HG02885 (cell line): ENCODE measurements at regions not wholly inside any gene's neighbourhood (a gene's known extent, or its start where the extent isn't known, plus 50 kb on each side); places are given as distances from the start of the nearest gene placed in this dataset.

ENCODE experiments used
- ATAC-seq: cut with Tn5 transposase; IDR thresholded peaks from one replicate; pipeline ENCODE4 v1.9.1; 2021; ENCODE audit warnings: mild to moderate bottlenecking; ENCODE audit not compliant: unreplicated experiment, poor library complexity

DNA sequence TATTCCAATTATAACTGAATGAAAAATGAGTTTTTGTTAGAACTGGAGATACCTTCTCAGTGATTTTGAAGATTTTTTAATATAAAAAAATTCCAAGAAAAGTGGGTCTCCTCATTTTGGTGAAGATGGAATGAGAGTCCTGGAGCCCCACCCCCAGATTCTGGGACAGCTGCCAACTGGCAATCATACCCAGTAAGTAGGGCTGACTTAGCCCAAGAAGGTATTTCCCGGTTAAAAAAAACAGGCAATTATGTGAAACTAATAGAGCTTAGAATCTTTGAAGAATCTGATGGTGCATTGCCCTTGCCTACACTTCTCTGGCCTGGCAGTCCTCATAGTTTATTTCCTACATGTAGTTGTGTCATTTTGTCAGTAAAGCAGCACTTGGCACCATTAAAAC lies 52.8 kb upstream of the VWDE start:
- no peak for ATAC-seq

DNA sequence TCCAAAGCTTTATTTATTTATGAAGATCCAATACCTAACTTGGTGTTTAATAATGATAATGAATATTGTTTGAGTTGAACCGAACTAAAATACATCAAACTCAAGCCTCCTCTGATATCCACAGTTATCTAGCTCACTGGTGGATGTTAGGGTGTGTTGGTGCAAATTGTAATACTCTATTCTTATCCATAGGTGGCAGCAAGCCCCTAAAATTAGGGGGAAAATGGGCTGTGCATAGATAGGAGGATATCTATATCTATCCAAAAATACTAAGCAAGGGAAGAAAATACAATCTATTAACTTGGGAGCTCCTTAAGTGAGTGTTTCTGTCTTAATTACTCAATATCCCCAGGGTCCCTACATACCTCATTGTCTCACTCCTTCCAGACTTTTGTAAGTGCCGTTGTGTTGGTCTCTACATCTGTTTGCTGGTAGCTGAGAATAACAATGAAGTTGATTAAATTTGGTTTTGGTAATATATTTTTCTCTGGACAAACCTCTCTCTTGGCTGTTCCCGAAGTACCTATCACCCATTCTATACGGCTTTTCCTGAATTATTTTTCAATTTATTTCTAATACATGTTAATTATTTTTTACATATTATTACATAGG lies 55.0 kb upstream of the VWDE start:
- peak; percentile 98 for ATAC-seq

DNA sequence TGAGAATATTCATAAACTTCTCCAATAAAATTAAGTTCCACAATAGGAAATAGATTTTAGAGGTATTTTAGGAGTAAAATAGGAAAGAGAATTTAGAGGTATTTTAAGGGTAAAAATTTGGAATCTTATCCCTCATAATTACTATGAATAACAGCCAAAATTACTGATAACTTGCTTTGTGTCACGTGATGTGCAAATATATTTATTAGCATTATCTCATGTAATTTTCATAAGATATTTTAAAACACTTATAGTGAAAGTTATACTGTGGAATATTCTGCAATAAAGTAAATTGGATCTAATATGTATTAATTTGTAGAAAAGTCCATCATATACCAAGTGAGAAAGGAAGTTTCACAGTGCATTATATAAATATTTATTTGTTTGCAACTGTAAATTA lies 64.2 kb upstream of the VWDE start:
- ATAC-seq, result no peak

DNA sequence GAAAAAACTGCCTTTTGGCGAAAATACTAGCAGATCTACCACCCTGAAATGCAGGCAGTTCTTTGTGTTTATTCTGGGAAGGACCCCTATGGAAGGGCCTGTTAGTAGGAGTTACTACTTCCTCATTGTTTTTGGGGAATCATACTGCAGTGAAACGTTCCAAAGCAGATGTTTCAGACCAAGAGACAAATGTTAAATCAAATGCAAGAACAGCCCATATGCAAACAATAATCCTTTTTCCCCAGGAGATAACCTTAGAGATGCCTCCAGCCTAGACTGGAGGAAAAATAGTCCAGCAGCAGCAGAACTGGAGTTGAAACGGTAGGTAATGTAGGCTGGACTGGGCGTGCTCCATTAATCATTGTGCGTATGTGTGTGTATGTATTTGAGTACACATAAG lies 65.9 kb upstream of the VWDE start:
- ATAC-seq, result no peak

DNA sequence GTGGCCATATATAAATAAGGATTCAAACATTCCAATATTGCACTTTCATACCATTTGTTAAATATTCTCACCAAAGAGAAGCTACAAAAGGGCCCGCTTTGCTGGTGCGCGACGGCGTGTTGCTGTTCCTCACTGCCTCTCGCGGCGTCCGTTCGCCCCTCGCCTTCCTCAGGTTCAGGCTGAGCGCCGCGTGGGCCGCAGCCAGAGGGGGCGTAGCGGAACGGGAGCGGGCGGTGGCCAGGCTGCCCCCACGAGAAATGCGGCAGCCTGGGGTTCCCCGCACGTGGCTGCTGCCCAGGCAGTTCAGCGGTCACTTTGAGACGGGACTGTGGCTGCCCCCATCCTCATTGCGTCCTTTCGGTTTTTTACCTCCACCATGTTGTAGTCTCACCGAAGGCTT lies 67.3 kb upstream of the VWDE start:
- no peak for ATAC-seq

DNA sequence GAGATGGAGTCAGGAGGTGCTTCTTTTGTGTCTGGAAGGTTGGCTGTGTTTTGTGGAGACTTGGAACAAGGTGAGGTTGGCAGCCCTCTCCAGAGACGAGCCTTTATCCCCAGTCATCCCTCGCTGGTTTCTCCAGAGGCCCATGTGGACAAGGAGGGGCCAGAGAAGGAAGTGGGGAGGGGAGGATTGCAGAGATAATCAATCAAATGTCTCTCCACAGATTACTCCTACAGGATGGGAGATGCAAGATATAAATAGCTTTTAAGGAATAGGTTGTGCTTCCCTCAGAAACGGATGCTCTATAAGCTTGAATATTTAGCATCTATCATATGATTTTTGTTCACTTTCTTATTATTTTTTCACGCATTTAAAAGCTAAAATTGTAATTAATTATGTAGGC lies 70.4 kb upstream of the VWDE start:
- ATAC-seq, result no peak

DNA sequence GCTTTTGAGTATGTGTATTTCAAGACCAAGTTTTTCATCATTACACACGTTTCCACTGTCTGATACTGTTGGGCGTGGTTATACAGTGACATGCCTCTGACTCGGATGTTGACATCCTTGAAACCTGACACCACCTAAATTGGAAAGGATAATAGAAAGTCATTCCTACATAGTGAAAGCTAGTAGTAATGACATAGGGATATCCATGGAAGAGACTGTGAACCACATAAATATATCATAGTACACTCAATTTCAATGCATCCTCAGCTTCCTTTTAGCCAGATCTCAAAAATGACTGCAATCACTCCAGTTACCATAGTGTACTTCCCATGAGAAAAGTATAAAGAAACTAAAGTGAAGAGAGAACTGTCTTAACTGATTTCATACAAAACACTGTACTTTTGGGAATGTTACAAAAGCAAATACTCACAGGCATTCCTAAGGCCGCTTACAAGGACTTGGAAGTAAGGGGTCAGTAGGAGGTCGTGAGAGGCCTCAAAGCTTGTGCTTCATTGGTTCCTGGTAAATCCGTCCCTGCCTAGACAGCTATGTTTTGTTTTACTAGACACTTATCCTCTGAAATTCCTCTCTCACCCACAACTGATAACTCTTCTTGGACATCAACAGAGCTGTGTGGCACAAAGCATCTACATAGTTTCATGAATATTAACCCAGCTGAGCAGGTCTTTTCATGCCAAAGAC lies 71.8 kb upstream of the VWDE start:
- ATAC-seq, result no peak

DNA sequence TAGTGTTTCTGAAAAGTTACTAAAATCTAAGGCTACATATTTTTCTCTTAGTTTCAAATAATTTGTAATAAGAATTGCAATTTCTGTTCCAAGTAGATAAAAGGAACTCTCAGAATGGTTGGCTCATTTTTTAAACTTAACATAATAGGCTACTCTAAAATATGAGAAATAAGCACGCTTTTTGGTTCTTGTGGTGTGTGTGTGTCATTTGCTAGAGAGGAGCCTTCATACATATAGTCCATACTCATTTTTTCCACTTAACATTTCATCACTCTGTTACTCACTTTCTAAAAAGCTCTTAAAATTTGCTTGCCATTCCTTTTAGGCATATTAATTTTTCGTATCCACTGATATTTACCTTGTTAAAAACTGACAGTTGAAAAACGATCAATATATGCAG lies 74.0 kb upstream of the VWDE start:
- ATAC-seq, result no peak

DNA sequence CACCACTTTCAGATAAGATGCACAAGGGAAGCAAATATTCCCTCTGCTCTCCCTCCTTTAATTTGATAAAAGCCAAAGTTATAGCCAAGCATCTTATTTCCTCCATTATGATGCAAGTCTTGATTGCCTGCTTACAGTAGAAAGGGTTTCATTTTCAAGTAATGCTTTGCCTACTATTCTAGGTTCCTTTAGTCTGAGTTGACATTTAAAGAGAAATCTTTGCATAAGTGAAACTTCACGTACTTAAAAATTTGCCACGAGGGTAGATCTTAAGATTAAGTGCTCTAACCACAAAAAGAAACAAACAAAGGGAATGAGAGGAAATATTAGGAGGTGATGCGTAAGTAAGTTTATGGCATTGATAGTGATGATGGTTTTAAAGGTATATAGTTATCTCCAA lies 78.1 kb upstream of the VWDE start:
- ATAC-seq, result peak; percentile 94

DNA sequence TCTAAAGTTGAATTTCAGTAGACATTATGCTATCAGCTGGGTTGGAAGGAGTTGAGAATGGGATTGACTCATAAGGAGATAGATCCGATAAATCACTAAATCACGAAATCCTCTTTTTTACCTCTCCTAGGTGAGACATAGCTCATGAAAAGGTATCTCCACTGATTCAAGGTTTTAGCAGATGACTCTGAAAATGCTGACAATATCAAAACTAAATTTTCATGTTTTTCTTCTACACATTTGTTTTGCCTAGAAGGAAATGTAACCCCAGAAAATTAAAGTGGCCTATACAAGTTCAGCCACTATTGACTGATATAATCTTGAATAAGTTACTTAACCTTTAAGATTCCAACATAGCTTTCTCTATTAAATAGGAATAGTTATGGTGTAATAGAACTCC lies 82.2 kb upstream of the VWDE start:
- ATAC-seq, result no peak

DNA sequence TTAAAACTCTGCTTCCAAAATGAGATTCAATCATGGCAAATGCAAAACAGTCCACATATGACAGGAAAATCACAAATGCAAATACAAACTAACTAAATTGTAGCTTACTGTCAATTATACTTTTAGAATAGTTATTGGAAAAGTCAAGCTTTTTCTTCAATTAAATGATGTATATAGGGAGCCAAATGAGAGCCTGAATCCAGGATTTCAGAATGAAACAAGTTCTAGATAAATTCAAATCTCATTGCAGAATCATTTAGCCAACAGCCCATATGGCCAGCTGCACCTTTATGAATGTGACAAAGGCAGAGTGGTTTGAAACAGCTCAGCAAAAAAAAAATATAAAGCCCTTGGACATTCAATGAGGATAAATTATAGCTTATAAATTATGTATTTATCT lies 82.2 kb upstream of the SCIN start:
- no peak for ATAC-seq

DNA sequence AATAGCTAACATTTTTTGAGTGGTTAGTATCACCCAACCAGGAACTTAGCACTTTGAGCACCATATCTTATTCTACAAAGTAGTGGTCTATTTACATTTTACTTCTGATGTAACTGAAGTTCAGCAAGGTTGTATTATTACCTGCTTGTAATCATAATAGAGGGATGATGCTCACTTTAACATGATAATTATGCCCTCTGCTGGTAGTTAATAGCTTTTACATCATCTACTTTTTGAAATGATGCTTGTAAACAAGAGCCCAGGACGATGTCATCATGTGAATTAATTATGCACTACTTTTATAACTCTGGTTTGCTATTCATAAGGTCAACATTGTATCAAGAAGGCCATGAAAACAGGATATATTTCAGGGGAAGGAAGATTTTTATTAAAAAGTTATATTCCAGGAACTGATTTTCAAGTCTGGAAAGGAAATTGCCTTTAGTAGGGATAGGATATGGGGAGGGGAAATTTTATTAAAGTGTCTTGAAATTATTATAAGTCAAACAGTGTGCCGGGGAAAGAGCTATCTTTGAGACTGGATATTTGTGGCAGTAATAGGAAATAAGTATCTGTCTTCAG lies 80.3 kb upstream of the SCIN start:
- peak; percentile 83 for ATAC-seq

DNA sequence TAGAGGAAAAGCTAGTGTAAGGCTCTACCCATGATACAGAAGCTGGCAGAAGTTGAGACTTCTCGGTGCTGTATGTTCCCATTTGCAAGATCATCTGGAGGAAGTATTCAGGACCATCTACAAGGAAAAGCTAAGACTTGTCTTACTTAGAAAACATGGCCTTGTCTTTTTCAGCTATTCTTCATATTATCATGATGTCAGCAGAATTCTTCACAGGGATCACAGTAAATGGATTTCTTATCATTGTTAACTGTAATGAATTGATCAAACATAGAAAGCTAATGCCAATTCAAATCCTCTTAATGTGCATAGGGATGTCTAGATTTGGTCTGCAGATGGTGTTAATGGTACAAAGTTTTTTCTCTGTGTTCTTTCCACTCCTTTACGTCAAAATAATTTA lies 79.6 kb upstream of the SCIN start:
- ATAC-seq, result no peak

DNA sequence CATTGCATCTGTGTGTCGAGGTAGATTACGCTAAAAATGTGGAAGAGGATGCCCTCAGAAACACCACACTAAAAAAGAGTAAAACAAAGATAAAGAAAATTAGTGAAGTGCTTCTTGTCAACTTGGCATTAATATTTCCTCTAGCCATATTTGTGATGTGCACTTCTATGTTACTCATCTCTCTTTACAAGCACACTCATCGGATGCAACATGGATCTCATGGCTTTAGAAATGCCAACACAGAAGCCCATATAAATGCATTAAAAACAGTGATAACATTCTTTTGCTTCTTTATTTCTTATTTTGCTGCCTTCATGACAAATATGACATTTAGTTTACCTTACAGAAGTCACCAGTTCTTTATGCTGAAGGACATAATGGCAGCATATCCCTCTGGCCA lies 79.0 kb upstream of the SCIN start:
- no peak for ATAC-seq

DNA sequence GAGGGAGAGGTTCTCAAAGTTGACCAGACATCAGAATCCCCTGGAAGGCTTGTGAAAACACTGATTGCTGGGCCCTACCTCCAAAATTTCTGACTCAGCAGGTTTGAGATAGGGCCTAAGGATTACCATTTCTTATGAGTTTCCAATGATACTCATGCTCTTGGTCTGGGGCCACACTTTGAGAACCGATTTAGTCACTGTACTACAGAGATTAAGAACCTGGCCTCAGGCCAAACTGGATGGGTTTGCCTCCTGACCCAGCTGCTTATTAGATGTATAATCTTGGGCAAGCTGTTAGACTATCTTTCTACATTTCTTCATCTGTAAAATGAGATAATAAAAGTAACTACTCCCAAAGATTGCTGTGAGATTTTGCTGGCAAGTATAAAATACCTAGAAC lies 77.1 kb upstream of the SCIN start:
- ATAC-seq, result no peak

DNA sequence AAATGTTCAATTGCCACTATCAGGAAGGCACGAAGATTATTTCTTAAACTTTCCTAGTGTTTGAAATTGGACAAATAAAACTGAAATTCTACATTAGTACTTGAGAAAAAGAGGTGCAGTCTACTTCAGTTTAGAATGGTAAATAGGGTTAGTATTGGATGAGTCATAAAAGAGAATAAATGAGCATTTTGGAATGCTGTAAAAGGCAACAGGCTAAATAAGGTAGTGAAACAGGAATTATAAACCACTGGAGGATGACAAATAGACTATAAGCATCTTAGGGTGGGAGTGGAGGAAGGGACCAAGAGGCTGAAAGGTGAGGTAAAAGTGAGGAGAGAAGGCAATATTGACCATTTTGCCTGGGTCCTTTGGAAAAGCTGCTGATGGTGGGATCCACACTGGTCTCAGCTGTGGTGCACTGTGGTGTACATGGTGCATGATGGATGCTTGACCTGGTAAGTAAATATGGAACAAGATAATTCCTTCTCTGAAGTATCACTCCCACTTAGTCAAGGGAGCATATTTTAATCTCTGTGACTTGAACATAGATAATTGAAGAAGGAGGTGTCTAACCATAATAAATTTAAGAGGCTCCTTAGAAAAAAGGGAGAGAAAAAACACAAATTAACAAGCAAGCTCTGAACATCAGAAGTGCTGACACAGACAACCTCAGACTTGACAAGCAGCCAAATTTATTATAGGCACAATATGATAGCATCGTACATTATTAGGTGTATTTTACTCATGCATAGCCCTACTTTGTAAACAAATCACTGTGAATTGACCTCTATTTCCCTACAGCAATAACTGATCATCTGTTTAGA lies 76.4 kb upstream of the SCIN start:
- no peak for ATAC-seq

DNA sequence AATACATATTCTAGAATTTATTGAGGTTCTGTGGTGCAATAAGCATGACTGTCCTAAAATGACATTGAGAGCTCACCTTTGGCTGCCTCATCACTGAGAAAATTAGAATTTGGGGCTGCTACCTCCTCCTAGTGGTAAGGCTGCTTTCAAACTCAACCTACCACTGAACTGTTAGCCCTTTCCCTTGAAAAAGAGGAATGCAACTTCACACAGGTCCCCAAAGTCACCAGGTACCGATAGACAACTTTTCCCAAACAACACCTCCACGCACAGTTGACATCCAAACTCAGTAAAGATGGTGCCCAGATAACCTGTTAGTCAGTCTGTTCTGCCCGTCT lies 75.9 kb upstream of the SCIN start:
- no peak for ATAC-seq

DNA sequence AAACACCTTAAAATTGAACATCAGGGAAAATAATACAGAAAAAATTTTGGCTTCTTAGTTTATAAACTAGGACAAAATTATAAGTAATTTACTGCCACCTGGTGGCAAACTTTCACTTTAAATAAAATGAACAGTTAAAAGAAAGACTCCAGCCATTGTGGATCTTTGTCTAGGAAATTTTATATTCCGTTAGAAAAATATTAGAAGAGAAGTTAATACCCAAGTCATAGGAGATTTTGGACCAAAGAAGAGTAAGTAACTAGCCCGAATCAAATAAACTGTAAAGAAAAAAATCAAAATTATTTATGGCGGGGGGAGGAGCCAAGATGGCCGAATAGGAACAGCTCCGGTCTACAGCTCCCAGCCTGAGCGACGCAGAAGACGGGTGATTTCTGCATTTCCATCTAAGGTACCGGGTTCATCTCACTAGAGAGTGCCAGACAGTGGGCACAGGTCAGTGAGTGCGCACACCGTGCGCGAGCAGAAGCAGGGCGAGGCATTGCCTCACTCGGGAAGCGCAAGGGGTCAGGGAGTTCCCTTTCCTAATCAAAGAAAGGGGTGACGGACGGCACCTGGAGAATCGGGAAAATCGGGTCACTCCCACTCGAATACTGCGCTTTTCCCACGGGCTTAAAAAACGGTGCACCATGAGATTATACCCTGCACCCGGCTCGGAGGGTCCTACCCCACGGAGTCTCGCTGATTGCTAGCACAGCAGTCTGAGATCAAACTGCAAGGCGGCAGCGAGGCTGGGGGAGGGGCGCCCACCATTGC lies 73.4 kb upstream of the SCIN start:
- peak; percentile 62 for ATAC-seq

DNA sequence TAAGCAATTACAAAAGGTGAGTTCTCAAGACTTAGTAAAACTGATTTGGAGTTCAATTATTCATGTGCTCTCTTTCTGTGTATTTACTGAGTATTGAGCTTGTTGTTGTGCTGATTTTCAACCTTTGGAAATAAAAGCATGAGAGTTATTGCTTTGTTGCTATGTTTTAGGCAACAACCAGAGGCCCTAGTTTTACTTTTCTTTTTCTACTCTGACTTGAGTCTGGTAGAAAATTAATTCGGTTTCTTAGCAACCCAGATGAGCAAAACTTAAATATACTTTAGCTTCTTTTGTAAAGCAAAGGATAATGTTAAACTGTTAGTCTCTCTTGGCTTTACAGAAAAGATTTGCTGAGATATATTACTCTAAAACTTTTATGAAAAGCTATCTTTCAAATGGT lies 66.4 kb upstream of the SCIN start:
- ATAC-seq, result no peak

DNA sequence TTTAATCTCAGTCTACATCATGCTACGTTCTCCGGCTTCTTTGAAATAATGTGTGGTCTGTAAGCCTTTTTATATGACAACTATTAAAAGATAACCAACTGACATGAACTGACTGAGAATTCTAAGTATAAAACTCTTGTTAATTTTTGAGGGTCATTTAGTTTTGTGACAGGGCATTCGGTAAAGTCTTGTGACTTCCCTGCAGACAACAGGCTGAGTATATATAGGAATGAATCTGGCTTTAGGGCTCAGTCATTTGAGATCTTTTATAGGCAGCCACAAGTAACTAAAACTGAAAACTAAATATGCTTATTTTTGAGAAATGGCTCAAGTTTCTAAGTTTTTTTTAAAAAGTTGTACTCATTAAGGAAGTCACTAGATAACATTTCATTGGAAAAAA lies 62.5 kb upstream of the SCIN start:
- ATAC-seq, result no peak

DNA sequence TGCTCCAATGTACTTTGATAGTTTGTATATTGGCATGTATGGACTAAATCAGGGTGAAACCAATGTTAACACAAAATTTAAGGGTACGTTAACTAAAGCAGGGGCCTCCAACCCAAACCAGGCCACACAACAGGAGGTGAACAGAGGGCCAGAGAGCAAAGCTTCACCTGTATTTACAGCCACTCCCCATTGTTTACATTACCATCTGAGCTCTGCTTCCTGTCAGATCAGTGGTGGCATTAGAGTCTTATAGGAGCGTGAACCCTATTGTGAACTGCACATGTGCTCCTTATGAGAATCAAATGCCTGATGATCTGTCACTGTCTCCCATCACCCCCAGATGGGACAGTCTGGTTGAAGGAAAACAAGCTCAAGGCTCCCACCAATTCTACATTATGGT lies 62.0 kb upstream of the SCIN start:
- no peak for ATAC-seq
